Hepatocyte (in vitro differentiated cells): ENCODE measurements at regions not wholly inside any gene's neighbourhood (a gene's known extent, or its start where the extent isn't known, plus 50 kb on each side); places are given as distances from the start of the nearest gene placed in this dataset.
"Not testable (repeated sequence)": the region's sequence is repeated elsewhere in the genome, so short reads cannot be mapped to it uniquely, and the experiment has no call there.

Experiments used
- DNase-seq: peaks from one replicate; pipeline ENCODE4 v3.0.0-alpha.2; 2016; ENCODE audit warnings: low spot score
- H2AFZ ChIP-seq: fragments of 200-600 bp; sonication (generic); 2 replicates; pipeline ENCODE4 v1.6.0; 2016; ENCODE audit warnings: antibody characterized with exemption, mild to moderate bottlenecking
- H3K27ac ChIP-seq: fragments of 200-600 bp; sonication (generic); 2 replicates; pipeline ENCODE4 v1.5.1; 2016; ENCODE audit warnings: mild to moderate bottlenecking
- H3K27me3 ChIP-seq: fragments of 200-600 bp; sonication (generic); 2 replicates; pipeline ENCODE4 v1.6.1; 2016
- H3K36me3 ChIP-seq: fragments of 200-600 bp; sonication (generic); replicated peaks from 2 replicates; pipeline ENCODE4 v1.5.1; 2016; ENCODE audit warnings: low read depth; ENCODE audit not compliant: insufficient read depth
- H3K4me1 ChIP-seq: fragments of 200-600 bp; sonication (generic); 2 replicates; pipeline ENCODE4 v1.5.1; 2016; ENCODE audit warnings: mild to moderate bottlenecking, moderate library complexity; ENCODE audit not compliant: insufficient read depth
- H3K4me2 ChIP-seq: fragments of 200-600 bp; sonication (generic); 2 replicates; pipeline ENCODE4 v1.6.0; 2016
- H3K4me3 ChIP-seq: fragments of 200-600 bp; sonication (generic); 2 replicates; pipeline ENCODE4 v1.5.1; 2016; ENCODE audit warnings: mild to moderate bottlenecking
- H3K79me2 ChIP-seq: fragments of 200-600 bp; sonication (generic); 2 replicates; pipeline ENCODE4 v1.6.0; 2017; ENCODE audit warnings: mild to moderate bottlenecking
- H3K9me2 ChIP-seq: fragments of 200-600 bp; sonication (generic); replicated peaks from 2 replicates; pipeline ENCODE4 v1.6.0; 2017; ENCODE audit warnings: mild to moderate bottlenecking; ENCODE audit not compliant: insufficient read depth
- H3K9me3 ChIP-seq: fragments of 200-600 bp; sonication (generic); 2 replicates; pipeline ENCODE4 v1.5.1; 2016; ENCODE audit warnings: low read depth, mild to moderate bottlenecking
- H4K20me1 ChIP-seq: fragments of 200-600 bp; sonication (generic); 2 replicates; pipeline ENCODE4 v1.6.0; 2016; ENCODE audit warnings: mild to moderate bottlenecking; ENCODE audit not compliant: insufficient read depth, poor library complexity, severe bottlenecking
- EZH2 ChIP-seq: fragments of 200-600 bp; sonication (generic); IDR thresholded peaks from 2 replicates; pipeline ENCODE4 v1.6.1; 2016; ENCODE audit warnings: antibody characterized with exemption, mild to moderate bottlenecking, borderline replicate concordance
- EZH2phosphoT487 ChIP-seq: fragments of 200-600 bp; sonication (generic); IDR thresholded peaks from one replicate; pipeline ENCODE4 v1.6.1; 2018; ENCODE audit warnings: antibody characterized with exemption, mild to moderate bottlenecking, low read depth, moderate library complexity; ENCODE audit not compliant: unreplicated experiment, severe bottlenecking
- WGBS: methylation state at CpG from one replicate; pipeline ENCODE4 v1.1.6; 2016; ENCODE audit warnings: low lambda C conversion rate; ENCODE audit errors: missing lambda C conversion rate; 5-methylcytosine and 5-hydroxymethylcytosine counted together
- TF ChIP-seq, protein P1 (sequence below): fragments of 200-600 bp; sonication (generic); IDR thresholded peaks from 2 replicates; pipeline ENCODE4 v1.5.1; 2016; ENCODE audit warnings: antibody characterized with exemption, mild to moderate bottlenecking; ENCODE audit not compliant: poor library complexity

DNA sequence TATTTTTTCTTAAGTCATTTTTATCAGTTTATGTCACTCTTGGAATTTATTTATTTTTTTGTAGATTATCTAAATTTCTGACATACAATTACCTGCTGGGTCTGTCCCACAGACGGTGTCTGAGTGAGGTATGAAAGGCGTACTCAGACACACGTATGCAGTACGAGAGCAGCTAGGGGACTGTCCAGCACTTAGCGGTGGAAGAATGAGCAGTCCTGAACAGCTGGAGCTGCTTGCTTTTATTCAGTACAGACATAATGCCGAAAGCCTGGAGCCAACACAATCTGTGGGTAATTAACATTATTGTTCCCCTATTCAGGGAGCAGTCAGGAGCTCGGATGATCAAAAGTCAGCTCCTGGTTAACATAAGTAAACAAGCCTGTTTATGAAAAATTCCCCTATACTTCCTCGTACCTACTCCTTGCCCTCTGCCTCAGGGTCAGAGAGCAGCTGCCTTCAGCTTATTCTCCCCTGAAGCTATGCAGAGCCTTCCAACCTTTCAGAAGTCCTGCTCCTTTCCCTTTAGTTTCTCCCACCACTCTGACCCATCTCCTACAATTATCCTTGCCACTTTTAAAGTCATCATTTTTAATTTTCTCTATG, 488.0 kb upstream of the POM121L12 start:
- peak; percentile 12 for DNase-seq
- Histone ChIP-seq H3K27me3 (no peaks in the 10 kb centered on the region), H2AFZ (no peak overlapping the region), H3K9me2 (no peaks in the 10 kb centered on the region), H3K4me3 (no peak overlapping the region), H3K4me1 (no peaks in the 10 kb centered on the region), H3K79me2 (no peaks in the 10 kb centered on the region), H3K9me3 (no peaks in the 10 kb centered on the region), H3K27ac (no peak overlapping the region), H4K20me1 (no peaks in the 10 kb centered on the region), H3K4me2 (no peak overlapping the region), H3K36me3 (no peaks in the 10 kb centered on the region)
- TF ChIP-seq EZH2 (no peak), EZH2phosphoT487 (no peak)
- TF ChIP-seq, protein P1, sequence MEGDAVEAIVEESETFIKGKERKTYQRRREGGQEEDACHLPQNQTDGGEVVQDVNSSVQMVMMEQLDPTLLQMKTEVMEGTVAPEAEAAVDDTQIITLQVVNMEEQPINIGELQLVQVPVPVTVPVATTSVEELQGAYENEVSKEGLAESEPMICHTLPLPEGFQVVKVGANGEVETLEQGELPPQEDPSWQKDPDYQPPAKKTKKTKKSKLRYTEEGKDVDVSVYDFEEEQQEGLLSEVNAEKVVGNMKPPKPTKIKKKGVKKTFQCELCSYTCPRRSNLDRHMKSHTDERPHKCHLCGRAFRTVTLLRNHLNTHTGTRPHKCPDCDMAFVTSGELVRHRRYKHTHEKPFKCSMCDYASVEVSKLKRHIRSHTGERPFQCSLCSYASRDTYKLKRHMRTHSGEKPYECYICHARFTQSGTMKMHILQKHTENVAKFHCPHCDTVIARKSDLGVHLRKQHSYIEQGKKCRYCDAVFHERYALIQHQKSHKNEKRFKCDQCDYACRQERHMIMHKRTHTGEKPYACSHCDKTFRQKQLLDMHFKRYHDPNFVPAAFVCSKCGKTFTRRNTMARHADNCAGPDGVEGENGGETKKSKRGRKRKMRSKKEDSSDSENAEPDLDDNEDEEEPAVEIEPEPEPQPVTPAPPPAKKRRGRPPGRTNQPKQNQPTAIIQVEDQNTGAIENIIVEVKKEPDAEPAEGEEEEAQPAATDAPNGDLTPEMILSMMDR = no peak
- 56% methylated on average over 8 of the region's 8 CpGs for WGBS

DNA sequence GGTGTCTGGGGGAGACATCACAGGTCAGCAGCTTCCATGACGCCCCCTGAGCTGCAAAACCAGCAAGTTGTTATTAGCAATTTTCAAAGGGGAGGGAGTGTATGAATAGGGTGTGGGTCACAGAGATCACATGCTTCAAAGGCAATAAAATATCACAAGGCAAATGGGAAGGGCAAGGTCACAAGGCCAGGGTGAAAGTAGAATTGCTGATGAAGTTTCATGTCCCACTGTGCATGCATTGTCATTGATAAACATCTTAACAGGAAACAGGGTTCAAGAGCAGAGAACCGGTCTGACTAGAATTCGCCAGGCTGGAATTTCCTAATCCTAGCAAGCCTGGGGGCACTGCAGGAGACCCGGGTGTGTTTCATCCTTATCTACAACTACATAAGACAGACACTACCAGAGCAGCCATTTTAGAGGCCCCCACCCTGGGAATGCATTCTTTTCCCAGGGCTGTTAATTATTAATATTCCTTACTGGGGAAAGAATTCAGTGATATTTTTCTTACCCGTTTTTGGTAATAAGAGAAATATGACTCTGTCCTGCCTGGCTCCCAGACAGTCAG, 494.2 kb upstream of the POM121L12 start:
- not testable (repeated sequence) for H3K79me2 ChIP-seq, H3K4me3 ChIP-seq, H3K4me1 ChIP-seq, H3K36me3 ChIP-seq, H3K9me3 ChIP-seq, H4K20me1 ChIP-seq, H2AFZ ChIP-seq, H3K27me3 ChIP-seq, H3K9me2 ChIP-seq, H3K4me2 ChIP-seq
- DNase-seq = peak; percentile 35
- peak overlapping the region; percentile 81 for H3K27ac ChIP-seq
- 40% methylated on average over 5 of the region's 5 CpGs for WGBS

DNA sequence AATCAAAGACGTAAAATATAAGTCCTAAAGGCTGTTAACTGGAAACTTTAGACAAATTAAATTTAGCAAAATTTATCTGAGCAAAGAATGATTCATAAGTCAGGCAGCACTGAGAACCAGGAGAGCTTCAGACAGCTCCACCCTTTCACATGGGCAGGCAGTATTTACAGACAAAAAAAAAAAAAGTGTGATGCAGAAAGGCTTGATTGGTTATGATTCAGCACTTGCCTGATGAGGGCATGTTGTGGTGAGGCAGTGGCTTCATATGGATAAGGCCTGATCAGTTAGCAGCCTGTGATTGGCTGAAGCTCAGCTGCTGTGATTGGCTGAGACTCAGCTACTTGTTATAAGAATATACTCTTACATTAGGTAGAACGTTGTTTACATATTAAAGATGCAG, 495.4 kb upstream of the POM121L12 start:
- H2AFZ ChIP-seq = no peak overlapping the region
- peak overlapping the region; percentile 81 for H3K27ac ChIP-seq
- H3K79me2 ChIP-seq = no peaks in the 10 kb centered on the region
- peak; percentile 17 for DNase-seq
- no peaks in the 10 kb centered on the region for H3K27me3 ChIP-seq
- no peaks in the 10 kb centered on the region for H3K9me2 ChIP-seq
- no peaks in the 10 kb centered on the region for H3K36me3 ChIP-seq
- 45% methylated on average over 2 of the region's 2 CpGs for WGBS
- no peak overlapping the region for H3K4me2 ChIP-seq
- no peaks in the 10 kb centered on the region for H3K9me3 ChIP-seq
- H3K4me3 ChIP-seq = no peak overlapping the region
- no peaks in the 10 kb centered on the region for H4K20me1 ChIP-seq
- H3K4me1 ChIP-seq = no peaks in the 10 kb centered on the region
- TF ChIP-seq EZH2phosphoT487 (no peak), EZH2 (no peak)
- TF ChIP-seq, protein P1 = no peak

DNA sequence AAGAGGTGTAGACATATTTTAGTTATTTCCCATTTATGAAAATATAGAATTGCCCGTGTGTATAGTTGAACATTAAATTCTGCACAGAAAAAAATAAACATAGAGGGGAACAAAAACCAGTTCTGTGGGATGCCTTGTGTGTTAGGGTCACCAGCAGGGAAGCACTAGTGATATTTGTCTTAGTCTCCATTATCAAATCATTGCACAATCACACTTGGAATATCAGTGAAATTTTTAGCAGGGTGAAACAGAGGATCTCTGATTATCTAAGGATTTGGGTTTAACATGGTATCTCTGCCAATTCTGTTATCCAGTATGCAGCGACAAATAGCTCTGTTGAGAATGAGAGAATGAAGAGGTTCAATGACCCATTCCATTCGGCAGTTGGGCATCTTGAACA, 496.0 kb upstream of the POM121L12 start:
- 93% methylated on average over 3 of the region's 3 CpGs for WGBS
- no peak overlapping the region for H2AFZ ChIP-seq
- no peaks in the 10 kb centered on the region for H3K9me2 ChIP-seq
- TF ChIP-seq EZH2phosphoT487 (no peak), EZH2 (no peak)
- TF ChIP-seq, protein P1 = no peak
- peak overlapping the region; percentile 40 for H3K27ac ChIP-seq
- no peaks in the 10 kb centered on the region for H4K20me1 ChIP-seq
- no peaks in the 10 kb centered on the region for H3K36me3 ChIP-seq
- no peaks in the 10 kb centered on the region for H3K4me1 ChIP-seq
- H3K4me3 ChIP-seq = no peak overlapping the region
- H3K9me3 ChIP-seq = no peaks in the 10 kb centered on the region
- no peaks in the 10 kb centered on the region for H3K79me2 ChIP-seq
- no peak for DNase-seq
- no peak overlapping the region for H3K4me2 ChIP-seq
- no peaks in the 10 kb centered on the region for H3K27me3 ChIP-seq
